ENCODE measurements at regions not wholly inside any gene's neighbourhood (a gene's known extent, or its start where the extent isn't known, plus 50 kb on each side); places are given as distances from the start of the nearest gene placed in this dataset.

DNA sequence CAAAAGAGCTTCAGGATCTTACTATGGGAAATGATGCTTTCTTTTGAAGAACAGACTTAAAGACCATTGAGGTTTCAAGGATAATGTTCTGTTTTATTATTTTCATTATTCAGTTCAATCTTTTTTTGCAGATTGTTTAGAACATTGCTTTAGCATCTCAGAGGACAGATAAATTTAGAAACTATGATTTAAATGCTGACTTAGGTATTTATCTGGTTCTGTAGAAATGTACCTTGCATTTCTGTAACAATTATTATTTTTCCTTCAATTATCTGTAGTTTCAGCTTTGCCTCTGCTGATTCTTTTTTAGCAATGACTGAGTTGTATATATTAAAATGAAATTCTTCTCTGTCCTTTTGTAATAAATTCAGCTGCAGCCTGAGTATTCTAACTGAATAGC, 205.4 kb upstream of the PCSK2 start:
- DNase-seq (ENCODE audit: low read depth in 4 of 6, low spot score in 6 of 6), result no peak
- Histone ChIP-seq H3K36me3 (ENCODE audit: control insufficient read depth, insufficient read depth, low read length) (no peaks in the 10 kb centered on the region), H3K4me3 (ENCODE audit: low read depth, low read length) (no peak overlapping the region), H3K4me1 (ENCODE audit: control insufficient read depth, insufficient read depth, low read length) (no peaks in the 10 kb centered on the region), H3K9me3 (ENCODE audit: control insufficient read depth, insufficient read depth, low read length) (no peaks in the 10 kb centered on the region), H3K27me3 (ENCODE audit: control insufficient read depth, insufficient read depth, low read length) (no peaks in the 10 kb centered on the region), H3K27ac (ENCODE audit: low read depth, low read length) (no peak overlapping the region)

DNA sequence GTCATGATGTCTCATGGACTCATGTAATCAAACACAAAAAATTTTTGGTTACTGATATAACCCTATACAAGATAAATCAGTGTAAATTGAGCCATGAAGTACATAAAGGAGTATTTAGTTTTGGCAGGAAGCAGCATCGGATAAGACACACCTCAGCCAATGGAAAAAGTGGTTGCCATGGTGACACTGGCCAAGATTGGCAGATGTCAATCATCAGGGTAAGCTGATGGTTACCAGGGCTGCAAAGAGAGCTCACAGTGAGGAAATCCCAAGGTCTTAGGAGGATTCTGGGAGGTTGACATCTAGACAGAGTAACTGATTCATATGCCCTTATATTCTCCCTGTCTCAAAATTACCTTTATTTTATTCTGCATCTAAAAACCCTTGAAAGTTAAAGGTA, 203.8 kb upstream of the PCSK2 start:
- Histone ChIP-seq H3K27ac (ENCODE audit: low read depth, low read length) (no peak overlapping the region), H3K4me1 (ENCODE audit: control insufficient read depth, insufficient read depth, low read length) (no peaks in the 10 kb centered on the region), H3K4me3 (ENCODE audit: low read depth, low read length) (no peak overlapping the region), H3K9me3 (ENCODE audit: control insufficient read depth, insufficient read depth, low read length) (no peaks in the 10 kb centered on the region), H3K36me3 (ENCODE audit: control insufficient read depth, insufficient read depth, low read length) (no peaks in the 10 kb centered on the region), H3K27me3 (ENCODE audit: control insufficient read depth, insufficient read depth, low read length) (no peaks in the 10 kb centered on the region)
- DNase-seq (ENCODE audit: low read depth in 4 of 6, low spot score in 6 of 6), result no peak
- WGBS (ENCODE audit: insufficient coverage), result 83% methylated on average over 1 of the region's 1 CpG

DNA sequence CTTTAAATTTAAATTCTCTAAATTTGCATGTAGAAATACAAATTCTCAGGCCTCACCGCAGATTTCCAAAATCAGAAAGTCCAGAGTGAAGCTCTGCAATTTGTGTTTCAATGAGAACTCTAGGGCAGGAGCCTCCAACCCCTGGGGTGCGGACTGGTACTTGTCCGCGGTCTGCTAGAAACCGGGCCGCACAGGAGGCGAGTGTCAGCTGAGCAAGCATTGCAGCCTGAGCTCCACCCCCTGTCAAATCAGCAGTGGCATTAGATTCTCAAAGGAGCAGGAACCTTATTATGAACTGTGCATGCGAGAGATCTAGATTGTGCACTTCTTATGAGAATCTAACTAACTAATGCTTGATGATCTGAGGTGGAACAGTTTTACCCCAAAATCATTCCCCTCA, 203.0 kb upstream of the PCSK2 start:
- H3K4me3 ChIP-seq (ENCODE audit: low read depth, low read length), result no peak overlapping the region

DNA sequence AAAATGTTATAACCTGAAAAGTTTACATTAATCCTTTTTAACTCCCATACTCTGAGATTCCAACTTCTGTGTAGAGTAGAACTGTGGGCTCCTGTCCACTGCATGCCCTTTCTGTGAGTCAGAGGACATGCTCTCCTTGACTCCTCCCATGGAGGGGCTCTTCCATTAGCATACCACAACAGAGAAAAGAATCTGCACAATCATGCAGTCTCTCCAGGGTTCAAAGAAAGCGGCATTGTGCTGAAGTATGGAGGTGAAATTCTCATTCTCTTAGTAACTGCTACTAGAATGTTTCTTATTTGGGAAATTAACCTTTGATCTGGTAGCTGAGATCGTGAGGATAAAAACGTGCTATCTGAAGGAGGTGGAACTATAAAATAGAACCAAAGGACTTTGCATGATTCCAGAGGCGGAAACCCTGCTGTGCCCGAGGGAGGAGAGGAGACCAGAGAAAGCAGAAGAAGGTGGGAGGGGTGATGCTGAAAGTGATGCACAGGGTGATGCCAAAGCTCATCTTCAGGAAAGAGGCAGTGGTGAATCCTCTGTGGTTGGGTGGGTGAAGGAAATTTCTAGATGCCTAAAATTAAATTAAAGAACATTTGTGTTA, 202.2 kb upstream of the PCSK2 start:
- no peaks in the 10 kb centered on the region for H3K36me3 ChIP-seq (ENCODE audit: control insufficient read depth, insufficient read depth, low read length)
- H3K27ac ChIP-seq (ENCODE audit: low read depth, low read length), result no peak overlapping the region
- 41% methylated on average over 4 of the region's 5 CpGs for WGBS (ENCODE audit: insufficient coverage)
- DNase-seq (ENCODE audit: low read depth in 4 of 6, low spot score in 6 of 6), result no peak
- H3K9me3 ChIP-seq (ENCODE audit: control insufficient read depth, insufficient read depth, low read length), result no peaks in the 10 kb centered on the region
- H3K4me3 ChIP-seq (ENCODE audit: low read depth, low read length), result no peak overlapping the region
- no peaks in the 10 kb centered on the region for H3K27me3 ChIP-seq (ENCODE audit: control insufficient read depth, insufficient read depth, low read length)
- H3K4me1 ChIP-seq (ENCODE audit: control insufficient read depth, insufficient read depth, low read length), result no peaks in the 10 kb centered on the region

More for the DNA sequence above, 203.0 kb upstream of the PCSK2 start:
- WGBS (ENCODE audit: insufficient coverage), result 19% methylated on average over 7 of the region's 8 CpGs
- Histone ChIP-seq H3K9me3 (ENCODE audit: control insufficient read depth, insufficient read depth, low read length) (no peaks in the 10 kb centered on the region), H3K27me3 (ENCODE audit: control insufficient read depth, insufficient read depth, low read length) (no peaks in the 10 kb centered on the region), H3K27ac (ENCODE audit: low read depth, low read length) (no peak overlapping the region), H3K36me3 (ENCODE audit: control insufficient read depth, insufficient read depth, low read length) (no peaks in the 10 kb centered on the region), H3K4me1 (ENCODE audit: control insufficient read depth, insufficient read depth, low read length) (no peaks in the 10 kb centered on the region)
- no peak for DNase-seq (ENCODE audit: low read depth in 4 of 6, low spot score in 6 of 6)

GRCh38 chr20:17026346-17026745, 200.5 kb upstream of the PCSK2 start:
- 100% methylated on average over 2 of the region's 2 CpGs for WGBS (ENCODE audit: insufficient coverage)
- Histone ChIP-seq H3K9me3 (ENCODE audit: control insufficient read depth, insufficient read depth, low read length) (no peaks in the 10 kb centered on the region), H3K27me3 (ENCODE audit: control insufficient read depth, insufficient read depth, low read length) (no peaks in the 10 kb centered on the region), H3K36me3 (ENCODE audit: control insufficient read depth, insufficient read depth, low read length) (no peaks in the 10 kb centered on the region), H3K4me3 (ENCODE audit: low read depth, low read length) (no peak overlapping the region), H3K4me1 (ENCODE audit: control insufficient read depth, insufficient read depth, low read length) (no peaks in the 10 kb centered on the region), H3K27ac (ENCODE audit: low read depth, low read length) (no peak overlapping the region)
- no peak for DNase-seq (ENCODE audit: low read depth in 4 of 6, low spot score in 6 of 6)

- DNase-seq (ENCODE audit: low read depth in 4 of 6, low spot score in 6 of 6), result no peak
- H3K4me1 ChIP-seq (ENCODE audit: control insufficient read depth, insufficient read depth, low read length), result no peaks in the 10 kb centered on the region
- H3K27ac ChIP-seq (ENCODE audit: low read depth, low read length), result no peak overlapping the region
- no peak overlapping the region for H3K4me3 ChIP-seq (ENCODE audit: low read depth, low read length)
- no peaks in the 10 kb centered on the region for H3K27me3 ChIP-seq (ENCODE audit: control insufficient read depth, insufficient read depth, low read length)
- no peaks in the 10 kb centered on the region for H3K9me3 ChIP-seq (ENCODE audit: control insufficient read depth, insufficient read depth, low read length)
- H3K36me3 ChIP-seq (ENCODE audit: control insufficient read depth, insufficient read depth, low read length), result no peaks in the 10 kb centered on the region
- WGBS (ENCODE audit: insufficient coverage), result 100% methylated on average over 1 of the region's 4 CpGs
Observed at GRCh38 chr20:17029698-17030097, 197.1 kb upstream of the PCSK2 start.

DNA sequence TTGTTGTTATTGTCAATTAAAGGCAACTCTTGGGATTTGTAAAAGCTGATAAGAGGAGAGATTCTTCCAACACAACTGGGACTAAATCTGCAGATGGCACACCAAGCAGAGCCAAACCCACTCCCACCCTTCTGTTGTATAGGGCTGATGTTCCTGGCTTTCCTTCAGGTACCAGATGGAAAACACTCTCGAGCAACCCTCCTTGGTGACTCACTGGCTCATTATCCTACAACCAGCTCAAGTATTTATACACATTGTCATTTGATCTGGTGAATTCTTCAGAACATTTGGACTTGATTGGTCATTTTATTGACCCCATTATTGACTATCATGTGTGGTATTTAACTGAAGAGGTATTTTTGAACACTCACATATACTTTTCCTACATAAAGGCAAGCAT, 190.3 kb upstream of the PCSK2 start:
- H3K36me3 ChIP-seq (ENCODE audit: control insufficient read depth, insufficient read depth, low read length), result no peaks in the 10 kb centered on the region
- no peak overlapping the region for H3K4me3 ChIP-seq (ENCODE audit: low read depth, low read length)
- DNase-seq (ENCODE audit: low read depth in 4 of 6, low spot score in 6 of 6), result peak in 2 of 6 donors; percentile 46 to 73
- no CpG with 5 or more reads among the region's 1 CpG for WGBS (ENCODE audit: insufficient coverage)
- H3K9me3 ChIP-seq (ENCODE audit: control insufficient read depth, insufficient read depth, low read length), result no peaks in the 10 kb centered on the region
- H3K27me3 ChIP-seq (ENCODE audit: control insufficient read depth, insufficient read depth, low read length), result no peaks in the 10 kb centered on the region
- H3K27ac ChIP-seq (ENCODE audit: low read depth, low read length), result no peak overlapping the region
- no peaks in the 10 kb centered on the region for H3K4me1 ChIP-seq (ENCODE audit: control insufficient read depth, insufficient read depth, low read length)

DNA sequence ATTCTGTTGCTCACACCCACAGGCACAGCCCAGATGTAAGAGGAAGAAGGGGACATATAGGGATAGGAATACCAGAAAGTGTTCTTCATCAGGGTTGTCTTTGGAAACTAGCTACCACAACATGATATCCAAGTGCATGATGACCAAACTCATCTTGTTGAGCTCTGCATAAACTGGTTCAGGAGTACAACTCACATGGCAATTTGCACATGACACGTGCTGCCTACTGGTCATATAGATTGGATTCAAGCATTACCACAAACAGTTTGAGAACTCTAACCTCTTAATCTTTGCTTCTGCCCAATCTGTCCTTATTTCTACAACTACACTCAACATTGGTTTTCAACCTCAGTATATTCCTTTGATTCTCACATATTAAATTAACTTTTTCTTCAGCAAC, 184.7 kb upstream of the PCSK2 start:
- 71% methylated on average over 1 of the region's 1 CpG for WGBS (ENCODE audit: insufficient coverage)

GRCh38 chr20:17043323-17043722, 183.5 kb upstream of the PCSK2 start:
- Histone ChIP-seq H3K9me3 (ENCODE audit: control insufficient read depth, insufficient read depth, low read length) (no peaks in the 10 kb centered on the region), H3K27ac (ENCODE audit: low read depth, low read length) (no peak overlapping the region), H3K36me3 (ENCODE audit: control insufficient read depth, insufficient read depth, low read length) (no peaks in the 10 kb centered on the region), H3K27me3 (ENCODE audit: control insufficient read depth, insufficient read depth, low read length) (no peaks in the 10 kb centered on the region), H3K4me1 (ENCODE audit: control insufficient read depth, insufficient read depth, low read length) (peaks cover 3% of the 10 kb centered on the region), H3K4me3 (ENCODE audit: low read depth, low read length) (no peak overlapping the region)
- no peak for DNase-seq (ENCODE audit: low read depth in 4 of 6, low spot score in 6 of 6)
- WGBS (ENCODE audit: insufficient coverage), result 100% methylated on average over 1 of the region's 5 CpGs

More for the DNA sequence above, 184.7 kb upstream of the PCSK2 start:
- no peaks in the 10 kb centered on the region for H3K9me3 ChIP-seq (ENCODE audit: control insufficient read depth, insufficient read depth, low read length)
- no peak for DNase-seq (ENCODE audit: low read depth in 4 of 6, low spot score in 6 of 6)
- peaks cover 3% of the 10 kb centered on the region for H3K4me1 ChIP-seq (ENCODE audit: control insufficient read depth, insufficient read depth, low read length)
- H3K27me3 ChIP-seq (ENCODE audit: control insufficient read depth, insufficient read depth, low read length), result no peaks in the 10 kb centered on the region
- no peak overlapping the region for H3K27ac ChIP-seq (ENCODE audit: low read depth, low read length)
- no peaks in the 10 kb centered on the region for H3K36me3 ChIP-seq (ENCODE audit: control insufficient read depth, insufficient read depth, low read length)
- H3K4me3 ChIP-seq (ENCODE audit: low read depth, low read length), result no peak overlapping the region

- H3K4me3 ChIP-seq (ENCODE audit: low read depth, low read length), result no peak overlapping the region
Observed at GRCh38 chr20:17044891-17045290, 181.9 kb upstream of the PCSK2 start.

More at GRCh38 chr20:17044891-17045290, 181.9 kb upstream of the PCSK2 start:
- no peaks in the 10 kb centered on the region for H3K9me3 ChIP-seq (ENCODE audit: control insufficient read depth, insufficient read depth, low read length)
- DNase-seq (ENCODE audit: low read depth in 4 of 6, low spot score in 6 of 6), result peak in 2 of 6 donors; percentile 68 to 83
- no peaks in the 10 kb centered on the region for H3K36me3 ChIP-seq (ENCODE audit: control insufficient read depth, insufficient read depth, low read length)
- no peaks in the 10 kb centered on the region for H3K27me3 ChIP-seq (ENCODE audit: control insufficient read depth, insufficient read depth, low read length)
- H3K4me1 ChIP-seq (ENCODE audit: control insufficient read depth, insufficient read depth, low read length), result peaks cover 3% of the 10 kb centered on the region
- WGBS (ENCODE audit: insufficient coverage), result 80% methylated on average over 2 of the region's 3 CpGs
- no peak overlapping the region for H3K27ac ChIP-seq (ENCODE audit: low read depth, low read length)
